Hepatocyte (in vitro differentiated cells): ENCODE measurements at regions not wholly inside any gene's neighbourhood (a gene's known extent, or its start where the extent isn't known, plus 50 kb on each side); places are given as distances from the start of the nearest gene placed in this dataset.

Experiments
- DNase-seq: peaks from one replicate; pipeline ENCODE4 v3.0.0-alpha.2; 2016; ENCODE audit warnings: low spot score
- H2AFZ ChIP-seq: fragments of 200-600 bp; sonication (generic); 2 replicates; pipeline ENCODE4 v1.6.0; 2016; ENCODE audit warnings: antibody characterized with exemption, mild to moderate bottlenecking
- H3K27ac ChIP-seq: fragments of 200-600 bp; sonication (generic); 2 replicates; pipeline ENCODE4 v1.5.1; 2016; ENCODE audit warnings: mild to moderate bottlenecking
- H3K27me3 ChIP-seq: fragments of 200-600 bp; sonication (generic); 2 replicates; pipeline ENCODE4 v1.6.1; 2016
- H3K36me3 ChIP-seq: fragments of 200-600 bp; sonication (generic); replicated peaks from 2 replicates; pipeline ENCODE4 v1.5.1; 2016; ENCODE audit warnings: low read depth; ENCODE audit not compliant: insufficient read depth
- H3K4me1 ChIP-seq: fragments of 200-600 bp; sonication (generic); 2 replicates; pipeline ENCODE4 v1.5.1; 2016; ENCODE audit warnings: mild to moderate bottlenecking, moderate library complexity; ENCODE audit not compliant: insufficient read depth
- H3K4me2 ChIP-seq: fragments of 200-600 bp; sonication (generic); 2 replicates; pipeline ENCODE4 v1.6.0; 2016
- H3K4me3 ChIP-seq: fragments of 200-600 bp; sonication (generic); 2 replicates; pipeline ENCODE4 v1.5.1; 2016; ENCODE audit warnings: mild to moderate bottlenecking
- H3K79me2 ChIP-seq: fragments of 200-600 bp; sonication (generic); 2 replicates; pipeline ENCODE4 v1.6.0; 2017; ENCODE audit warnings: mild to moderate bottlenecking
- H3K9me2 ChIP-seq: fragments of 200-600 bp; sonication (generic); replicated peaks from 2 replicates; pipeline ENCODE4 v1.6.0; 2017; ENCODE audit warnings: mild to moderate bottlenecking; ENCODE audit not compliant: insufficient read depth
- H3K9me3 ChIP-seq: fragments of 200-600 bp; sonication (generic); 2 replicates; pipeline ENCODE4 v1.5.1; 2016; ENCODE audit warnings: low read depth, mild to moderate bottlenecking
- H4K20me1 ChIP-seq: fragments of 200-600 bp; sonication (generic); 2 replicates; pipeline ENCODE4 v1.6.0; 2016; ENCODE audit warnings: mild to moderate bottlenecking; ENCODE audit not compliant: insufficient read depth, poor library complexity, severe bottlenecking
- CTCF ChIP-seq: fragments of 200-600 bp; sonication (generic); IDR thresholded peaks from 2 replicates; pipeline ENCODE4 v1.5.1; 2016; ENCODE audit warnings: antibody characterized with exemption, mild to moderate bottlenecking; ENCODE audit not compliant: poor library complexity
- EZH2 ChIP-seq: fragments of 200-600 bp; sonication (generic); IDR thresholded peaks from 2 replicates; pipeline ENCODE4 v1.6.1; 2016; ENCODE audit warnings: antibody characterized with exemption, mild to moderate bottlenecking, borderline replicate concordance
- EZH2phosphoT487 ChIP-seq: fragments of 200-600 bp; sonication (generic); IDR thresholded peaks from one replicate; pipeline ENCODE4 v1.6.1; 2018; ENCODE audit warnings: antibody characterized with exemption, mild to moderate bottlenecking, low read depth, moderate library complexity; ENCODE audit not compliant: unreplicated experiment, severe bottlenecking
- WGBS: methylation state at CpG from one replicate; pipeline ENCODE4 v1.1.6; 2016; ENCODE audit warnings: low lambda C conversion rate; ENCODE audit errors: missing lambda C conversion rate; 5-methylcytosine and 5-hydroxymethylcytosine counted together

GRCh38 chr7:70935311-70935710 is 196.6 kb upstream of the GALNT17 start:
- WGBS, result 86% methylated on average over 8 of the region's 8 CpGs
- Histone ChIP-seq H3K4me2 (no peak overlapping the region), H3K27me3 (no peaks in the 10 kb centered on the region), H3K4me1 (no peaks in the 10 kb centered on the region), H2AFZ (no peak overlapping the region), H3K9me2 (no peaks in the 10 kb centered on the region), H3K79me2 (no peaks in the 10 kb centered on the region), H4K20me1 (no peaks in the 10 kb centered on the region), H3K4me3 (no peak overlapping the region), H3K9me3 (no peaks in the 10 kb centered on the region), H3K27ac (no peak overlapping the region), H3K36me3 (no peaks in the 10 kb centered on the region)
- no peak for DNase-seq
- TF ChIP-seq EZH2 (no peak), EZH2phosphoT487 (no peak), CTCF (no peak)

GRCh38 chr7:70935854-70936253 is 196.1 kb upstream of the GALNT17 start:
- Histone ChIP-seq H3K4me2 (no peak overlapping the region), H2AFZ (no peak overlapping the region), H3K4me1 (no peaks in the 10 kb centered on the region), H3K4me3 (no peak overlapping the region), H3K9me3 (no peaks in the 10 kb centered on the region), H3K27ac (no peak overlapping the region), H3K36me3 (no peaks in the 10 kb centered on the region), H3K79me2 (no peaks in the 10 kb centered on the region), H4K20me1 (no peaks in the 10 kb centered on the region), H3K9me2 (no peaks in the 10 kb centered on the region), H3K27me3 (no peaks in the 10 kb centered on the region)
- 69% methylated on average over 11 of the region's 11 CpGs for WGBS
- TF ChIP-seq EZH2 (no peak), EZH2phosphoT487 (no peak), CTCF (no peak)
- DNase-seq, result no peak

GRCh38 chr7:70937424-70937823 is 194.5 kb upstream of the GALNT17 start:
- Histone ChIP-seq H3K9me3 (no peaks in the 10 kb centered on the region), H3K4me1 (no peaks in the 10 kb centered on the region), H3K79me2 (no peaks in the 10 kb centered on the region), H2AFZ (no peak overlapping the region), H3K4me2 (no peak overlapping the region), H3K4me3 (no peak overlapping the region), H3K36me3 (no peaks in the 10 kb centered on the region), H3K27ac (no peak overlapping the region), H3K9me2 (no peaks in the 10 kb centered on the region), H3K27me3 (no peaks in the 10 kb centered on the region), H4K20me1 (no peaks in the 10 kb centered on the region)
- no peak for DNase-seq
- TF ChIP-seq CTCF (no peak), EZH2 (no peak), EZH2phosphoT487 (no peak)
- 93% methylated on average over 2 of the region's 2 CpGs for WGBS

- H3K9me2 ChIP-seq, result no peaks in the 10 kb centered on the region
- H3K36me3 ChIP-seq, result no peaks in the 10 kb centered on the region
- H4K20me1 ChIP-seq, result no peaks in the 10 kb centered on the region
- no peak overlapping the region for H2AFZ ChIP-seq
- DNase-seq, result no peak
- H3K79me2 ChIP-seq, result no peaks in the 10 kb centered on the region
- no peak overlapping the region for H3K4me2 ChIP-seq
- no peak overlapping the region for H3K4me3 ChIP-seq
- H3K27ac ChIP-seq, result no peak overlapping the region
- TF ChIP-seq EZH2phosphoT487 (no peak), CTCF (no peak), EZH2 (no peak)
- H3K27me3 ChIP-seq, result no peaks in the 10 kb centered on the region
- H3K9me3 ChIP-seq, result no peaks in the 10 kb centered on the region
- 90% methylated on average over 2 of the region's 2 CpGs for WGBS
- no peaks in the 10 kb centered on the region for H3K4me1 ChIP-seq
These were observed 191.3 kb upstream of the GALNT17 start for GRCh38 chr7:70940597-70940996.
